ENCODE measurements at regions not wholly inside any gene's neighbourhood (a gene's known extent, or its start where the extent isn't known, plus 50 kb on each side); places are given as distances from the start of the nearest gene placed in this dataset.

DNA sequence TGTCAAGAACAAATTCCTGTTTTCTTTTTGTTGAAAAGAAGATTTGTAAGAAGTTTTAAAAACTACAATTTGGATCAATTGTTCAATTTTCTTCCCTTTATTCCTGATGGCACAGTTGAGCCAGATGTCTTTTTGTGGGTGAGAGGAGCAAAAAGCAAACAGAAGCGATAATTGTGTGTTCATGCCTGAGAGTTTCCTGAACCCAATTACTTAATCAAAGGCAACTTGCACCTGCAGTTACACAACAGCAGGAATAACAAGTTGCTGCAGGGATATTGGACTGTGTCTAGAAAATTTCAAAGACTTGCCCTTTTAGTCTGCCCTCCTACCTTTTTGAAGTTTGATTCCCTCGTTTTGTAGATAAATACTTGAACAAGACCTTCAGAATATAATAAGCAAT, 383.6 kb downstream of the DSEL start:
- TF ChIP-seq, protein P1, sequence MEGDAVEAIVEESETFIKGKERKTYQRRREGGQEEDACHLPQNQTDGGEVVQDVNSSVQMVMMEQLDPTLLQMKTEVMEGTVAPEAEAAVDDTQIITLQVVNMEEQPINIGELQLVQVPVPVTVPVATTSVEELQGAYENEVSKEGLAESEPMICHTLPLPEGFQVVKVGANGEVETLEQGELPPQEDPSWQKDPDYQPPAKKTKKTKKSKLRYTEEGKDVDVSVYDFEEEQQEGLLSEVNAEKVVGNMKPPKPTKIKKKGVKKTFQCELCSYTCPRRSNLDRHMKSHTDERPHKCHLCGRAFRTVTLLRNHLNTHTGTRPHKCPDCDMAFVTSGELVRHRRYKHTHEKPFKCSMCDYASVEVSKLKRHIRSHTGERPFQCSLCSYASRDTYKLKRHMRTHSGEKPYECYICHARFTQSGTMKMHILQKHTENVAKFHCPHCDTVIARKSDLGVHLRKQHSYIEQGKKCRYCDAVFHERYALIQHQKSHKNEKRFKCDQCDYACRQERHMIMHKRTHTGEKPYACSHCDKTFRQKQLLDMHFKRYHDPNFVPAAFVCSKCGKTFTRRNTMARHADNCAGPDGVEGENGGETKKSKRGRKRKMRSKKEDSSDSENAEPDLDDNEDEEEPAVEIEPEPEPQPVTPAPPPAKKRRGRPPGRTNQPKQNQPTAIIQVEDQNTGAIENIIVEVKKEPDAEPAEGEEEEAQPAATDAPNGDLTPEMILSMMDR (IDR thresholded peaks at IDR 0.05 in 4 of 5, conservative IDR thresholded peaks at IDR 0.05 in 1 of 5), result no peak
- no peak for TF ChIP-seq POLR2A (IDR thresholded peaks at IDR 0.05)

Data from gastrocnemius medialis (tissue), 4 donors.